Natural killer cell (primary cell): ENCODE measurements at regions not wholly inside any gene's neighbourhood (a gene's known extent, or its start where the extent isn't known, plus 50 kb on each side); places are given as distances from the start of the nearest gene placed in this dataset.

ENCODE experiments used
- ATAC-seq, 3 donors: fragments of 150-1000 bp in 2 of 3; fragments of 200-7000 bp in 1 of 3; cut with Tn5 transposase; 1 replicate in 1 of 3; 2 replicates in 2 of 3; pipeline ENCODE4 v1.10.0; 2021; ENCODE audit warnings: mild to moderate bottlenecking in 2 of 3, moderate library complexity in 2 of 3
- DNase-seq, 2 donors: peaks; one replicate each; pipeline versions ENCODE4 v3.0.0 to v3.0.0-alpha.2; 2013 to 2021; ENCODE audit warnings: mixed read lengths in 1 of 2
- H3K27ac ChIP-seq: one replicate; pipeline ENCODE4 v1.5.1; 2013; ENCODE audit warnings: mild to moderate bottlenecking, low read length
- H3K27me3 ChIP-seq: one replicate; pipeline ENCODE4 v1.6.1; 2013; ENCODE audit warnings: low read length; ENCODE audit not compliant: control insufficient read depth, insufficient read depth
- H3K36me3 ChIP-seq: one replicate; pipeline ENCODE4 v1.6.1; 2013; ENCODE audit warnings: low read length; ENCODE audit not compliant: control insufficient read depth, insufficient read depth
- H3K4me1 ChIP-seq: one replicate; pipeline ENCODE4 v1.6.1; 2013; ENCODE audit warnings: low read length; ENCODE audit not compliant: control insufficient read depth, insufficient read depth
- H3K4me3 ChIP-seq: one replicate; pipeline ENCODE4 v1.5.1; 2013; ENCODE audit warnings: low read length
- H3K9me3 ChIP-seq: one replicate; pipeline ENCODE4 v1.6.1; 2013; ENCODE audit warnings: low read length; ENCODE audit not compliant: control insufficient read depth, insufficient read depth
- H3K27ac Mint-ChIP-seq, 2 donors: one replicate each; pipeline ENCODE4 v1.8.0; 2022; ENCODE audit warnings: mild to moderate bottlenecking in 2 of 2, mixed read lengths in 2 of 2, moderate library complexity in 1 of 2
- H3K27me3 Mint-ChIP-seq, 2 donors: one replicate each; pipeline ENCODE4 v1.8.0; 2022; ENCODE audit warnings: low read depth in 2 of 2, mixed read lengths in 2 of 2
- H3K36me3 Mint-ChIP-seq: one replicate; pipeline ENCODE4 v1.8.0; 2022; ENCODE audit warnings: mixed read lengths
- H3K4me1 Mint-ChIP-seq, 2 donors: one replicate each; pipeline ENCODE4 v1.8.0; 2022; ENCODE audit warnings: mixed read lengths in 2 of 2
- H3K4me3 Mint-ChIP-seq: one replicate; pipeline ENCODE4 v1.8.0; 2022; ENCODE audit warnings: mild to moderate bottlenecking, moderate library complexity, mixed read lengths
- H3K9me3 Mint-ChIP-seq, 2 donors: one replicate each; pipeline ENCODE4 v1.8.0; 2022; ENCODE audit warnings: mixed read lengths in 2 of 2
- CTCF ChIP-seq: fragments of 200-600 bp; IDR thresholded peaks from one replicate; pipeline ENCODE4 v1.8.0; 2022; ENCODE audit warnings: antibody characterized with exemption
- WGBS: methylation state at CpG from one replicate; pipeline ENCODE4 v1.1.7; 2013; ENCODE audit warnings: missing lambda C conversion rate; ENCODE audit not compliant: insufficient coverage; 5-methylcytosine and 5-hydroxymethylcytosine counted together
- intact Hi-C: fragments of 100-400 bp; cut with micrococcal nuclease; formaldehyde crosslinking; loops from one replicate; pipeline ENCODE4 v1.14.2; 2022

GRCh38 chr2:12217175-12217574, 470.7 kb downstream of the LPIN1 start:
- Mint-ChIP-seq H3K9me3 (no peaks in the 10 kb centered on the region), H3K27ac (no peak overlapping the region), H3K27me3 (peaks cover 3 to 14% of the 10 kb centered on the region in 2 donors), H3K4me3 (no peak overlapping the region), H3K4me1 (peaks cover 14 to 19% of the 10 kb centered on the region in 2 donors), H3K36me3 (no peaks in the 10 kb centered on the region)
- ATAC-seq: no peak
- H3K4me3 ChIP-seq: no peak overlapping the region
- no peaks in the 10 kb centered on the region for H3K27me3 ChIP-seq
- H3K9me3 ChIP-seq: no peaks in the 10 kb centered on the region
- no peak overlapping the region for H3K27ac ChIP-seq
- intact Hi-C loops: no loop called here
- no peak for TF ChIP-seq CTCF
- DNase-seq: no peak
- peaks cover 5% of the 10 kb centered on the region for H3K4me1 ChIP-seq
- WGBS: 100% methylated on average over 1 of the region's 1 CpG
- no peaks in the 10 kb centered on the region for H3K36me3 ChIP-seq

- peaks cover 15% of the 10 kb centered on the region for H3K9me3 ChIP-seq
- WGBS: 62% methylated on average over 8 of the region's 8 CpGs
- H3K27ac Mint-ChIP-seq: peak overlapping the region; percentile 24 to 33
- TF ChIP-seq CTCF: no peak
- no peak overlapping the region for H3K4me3 Mint-ChIP-seq
- H3K4me1 Mint-ChIP-seq: peaks cover 14 to 19% of the 10 kb centered on the region in 2 donors
- H3K27me3 Mint-ChIP-seq: peaks cover 6 to 14% of the 10 kb centered on the region in 2 donors
- H3K4me1 ChIP-seq: peaks cover 5% of the 10 kb centered on the region
- ATAC-seq: peak; percentile 76 to 96 (median 77)
- H3K36me3 ChIP-seq: no peaks in the 10 kb centered on the region
- no peak overlapping the region for H3K4me3 ChIP-seq
- H3K36me3 Mint-ChIP-seq: peaks cover 16% of the 10 kb centered on the region
- H3K27ac ChIP-seq: no peak overlapping the region
- intact Hi-C loops: no loop called here
- H3K9me3 Mint-ChIP-seq: peaks cover 4 to 8% of the 10 kb centered on the region in 2 donors
- H3K27me3 ChIP-seq: no peaks in the 10 kb centered on the region
- peak in 1 of 2 donors; percentile 19 for DNase-seq
Observed at GRCh38 chr2:12219761-12220160, 473.3 kb downstream of the LPIN1 start.

GRCh38 chr2:12221584-12221983, 475.2 kb downstream of the LPIN1 start:
- Mint-ChIP-seq H3K27me3 (peaks cover 5 to 6% of the 10 kb centered on the region in 2 donors), H3K4me1 (peaks cover 14 to 19% of the 10 kb centered on the region in 2 donors), H3K27ac (no peak overlapping the region), H3K9me3 (peaks cover 4 to 8% of the 10 kb centered on the region in 2 donors), H3K4me3 (no peak overlapping the region), H3K36me3 (peaks cover 18% of the 10 kb centered on the region)
- peaks cover 15% of the 10 kb centered on the region for H3K9me3 ChIP-seq
- H3K27ac ChIP-seq: no peak overlapping the region
- no peak overlapping the region for H3K4me3 ChIP-seq
- no peak for TF ChIP-seq CTCF
- no peak for DNase-seq
- intact Hi-C loops: no loop called here
- no peaks in the 10 kb centered on the region for H3K36me3 ChIP-seq
- 92% methylated on average over 2 of the region's 2 CpGs for WGBS
- H3K27me3 ChIP-seq: no peaks in the 10 kb centered on the region
- peaks cover 5% of the 10 kb centered on the region for H3K4me1 ChIP-seq
- no peak for ATAC-seq

- H3K36me3 Mint-ChIP-seq: peaks cover 18% of the 10 kb centered on the region
- H3K9me3 ChIP-seq: peaks cover 15% of the 10 kb centered on the region
- no peaks in the 10 kb centered on the region for H3K36me3 ChIP-seq
- WGBS: 88% methylated on average over 1 of the region's 1 CpG
- intact Hi-C loops: no loop called here
- DNase-seq (no peak), ATAC-seq (no peak)
- H3K4me1 Mint-ChIP-seq: peaks cover 14 to 19% of the 10 kb centered on the region in 2 donors
- H3K9me3 Mint-ChIP-seq: peaks cover 4 to 8% of the 10 kb centered on the region in 2 donors
- H3K27me3 ChIP-seq: no peaks in the 10 kb centered on the region
- no peak overlapping the region for H3K27ac Mint-ChIP-seq
- H3K27ac ChIP-seq: no peak overlapping the region
- H3K4me3 Mint-ChIP-seq: no peak overlapping the region
- TF ChIP-seq CTCF: no peak
- no peak overlapping the region for H3K4me3 ChIP-seq
- peaks cover 5 to 6% of the 10 kb centered on the region in 2 donors for H3K27me3 Mint-ChIP-seq
- peaks cover 5% of the 10 kb centered on the region for H3K4me1 ChIP-seq
Observed at GRCh38 chr2:12222554-12222953, 476.1 kb downstream of the LPIN1 start.
